ENCODE measurements at regions not wholly inside any gene's neighbourhood (a gene's known extent, or its start where the extent isn't known, plus 50 kb on each side); places are given as distances from the start of the nearest gene placed in this dataset.

DNA sequence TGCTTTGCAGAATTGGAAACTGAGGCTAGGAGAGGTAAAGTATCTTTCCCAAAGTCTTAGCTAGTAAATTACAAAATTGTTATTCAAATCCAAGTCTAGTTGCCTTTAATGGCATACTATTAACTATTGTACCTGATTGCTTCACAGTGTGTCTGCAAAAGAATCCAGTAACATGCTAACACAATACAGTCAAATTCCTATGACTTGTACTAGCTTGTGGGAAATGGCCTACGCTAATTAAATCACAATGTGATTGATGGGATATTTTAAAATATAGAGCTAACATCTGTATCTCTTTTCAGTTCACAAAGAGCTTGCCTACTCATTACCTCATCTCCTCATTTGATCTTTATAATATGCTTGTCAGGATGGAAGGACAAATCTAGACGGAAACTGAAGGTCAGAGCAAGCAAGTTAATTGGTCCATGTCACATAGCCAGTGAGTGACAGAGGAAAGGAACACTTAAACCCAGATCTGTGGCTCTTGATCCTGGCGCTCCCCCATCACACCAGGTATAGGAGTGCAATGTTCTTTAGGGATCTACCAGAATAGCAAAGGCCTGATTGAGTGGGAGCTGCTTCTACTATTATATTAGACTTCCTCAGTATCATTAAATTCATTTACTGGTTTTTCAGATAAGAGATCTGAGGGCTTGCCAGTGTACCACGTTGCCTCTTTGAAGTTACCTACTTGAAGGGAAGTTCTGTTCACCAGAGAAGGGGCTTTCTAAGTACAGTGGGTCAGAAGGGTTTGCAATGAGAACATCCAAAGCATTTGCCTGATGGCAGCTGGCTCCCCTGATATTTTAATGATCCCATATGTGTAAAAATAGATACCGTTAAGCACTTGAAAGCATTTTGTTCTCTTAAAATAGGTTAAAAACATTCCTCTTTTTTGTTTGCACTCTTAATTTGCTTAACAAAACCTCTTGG, 213.6 kb upstream of the SESN3 start:
- TF ChIP-seq, protein P1, sequence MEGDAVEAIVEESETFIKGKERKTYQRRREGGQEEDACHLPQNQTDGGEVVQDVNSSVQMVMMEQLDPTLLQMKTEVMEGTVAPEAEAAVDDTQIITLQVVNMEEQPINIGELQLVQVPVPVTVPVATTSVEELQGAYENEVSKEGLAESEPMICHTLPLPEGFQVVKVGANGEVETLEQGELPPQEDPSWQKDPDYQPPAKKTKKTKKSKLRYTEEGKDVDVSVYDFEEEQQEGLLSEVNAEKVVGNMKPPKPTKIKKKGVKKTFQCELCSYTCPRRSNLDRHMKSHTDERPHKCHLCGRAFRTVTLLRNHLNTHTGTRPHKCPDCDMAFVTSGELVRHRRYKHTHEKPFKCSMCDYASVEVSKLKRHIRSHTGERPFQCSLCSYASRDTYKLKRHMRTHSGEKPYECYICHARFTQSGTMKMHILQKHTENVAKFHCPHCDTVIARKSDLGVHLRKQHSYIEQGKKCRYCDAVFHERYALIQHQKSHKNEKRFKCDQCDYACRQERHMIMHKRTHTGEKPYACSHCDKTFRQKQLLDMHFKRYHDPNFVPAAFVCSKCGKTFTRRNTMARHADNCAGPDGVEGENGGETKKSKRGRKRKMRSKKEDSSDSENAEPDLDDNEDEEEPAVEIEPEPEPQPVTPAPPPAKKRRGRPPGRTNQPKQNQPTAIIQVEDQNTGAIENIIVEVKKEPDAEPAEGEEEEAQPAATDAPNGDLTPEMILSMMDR (IDR thresholded peaks at IDR 0.05; ENCODE audit: poor library complexity), result no peak
- no peak for TF ChIP-seq EZH2phosphoT487 (IDR thresholded peaks at IDR 0.05; ENCODE audit: low read depth, severe bottlenecking, unreplicated experiment)
- no peak for TF ChIP-seq EZH2 (IDR thresholded peaks at IDR 0.05; ENCODE audit: borderline replicate concordance)
